GM12865 (cell line): ENCODE measurements at regions not wholly inside any gene's neighbourhood (a gene's known extent, or its start where the extent isn't known, plus 50 kb on each side); places are given as distances from the start of the nearest gene placed in this dataset.

Experiments
- DNase-seq: peaks from one replicate; pipeline ENCODE4 v3.0.0; 2010; ENCODE audit warnings: low read depth
- H3K4me3 ChIP-seq: 2 replicates; pipeline ENCODE4 v1.5.1; 2011; ENCODE audit warnings: mild to moderate bottlenecking, low read depth, low read length, control low read depth
- CTCF ChIP-seq: IDR thresholded peaks from 2 replicates; pipeline ENCODE4 v1.5.1; 2011; ENCODE audit warnings: low read length, control low read depth, low read depth, inconsistent platforms; ENCODE audit not compliant: insufficient read depth; ENCODE audit errors: missing control alignments

- TF ChIP-seq CTCF, result no peak
- no peak for DNase-seq
Observed at GRCh38 chr2:11012131-11012693, 100.5 kb downstream of the KCNF1 start.

GRCh38 chr2:11013196-11013595 lies 101.5 kb downstream of the KCNF1 start:
- no peak for TF ChIP-seq CTCF
- no peak for DNase-seq
- no peak overlapping the region for H3K4me3 ChIP-seq

More at GRCh38 chr2:11012131-11012693, 100.5 kb downstream of the KCNF1 start:
- no peak overlapping the region for H3K4me3 ChIP-seq

- no peak for TF ChIP-seq CTCF
- H3K4me3 ChIP-seq, result no peak overlapping the region
- no peak for DNase-seq
Observed at GRCh38 chr2:11014026-11014425, 102.3 kb downstream of the KCNF1 start.

GRCh38 chr2:11016735-11017388 lies 105.1 kb downstream of the KCNF1 start:
- no peak overlapping the region for H3K4me3 ChIP-seq
- DNase-seq, result no peak
- TF ChIP-seq CTCF, result no peak

- H3K4me3 ChIP-seq, result no peak overlapping the region
- no peak for DNase-seq
- no peak for TF ChIP-seq CTCF
Observed at GRCh38 chr2:11017921-11018320, 106.2 kb downstream of the KCNF1 start.

- no peak for TF ChIP-seq CTCF
- DNase-seq, result no peak
- H3K4me3 ChIP-seq, result no peak overlapping the region
Observed at GRCh38 chr2:11018651-11019185, 107.0 kb downstream of the KCNF1 start.

- no peak overlapping the region for H3K4me3 ChIP-seq
- DNase-seq, result no peak
- TF ChIP-seq CTCF, result no peak
Observed at GRCh38 chr2:11019614-11020013, 107.9 kb downstream of the KCNF1 start.
